WERI-Rb-1 (cell line): ENCODE measurements at regions not wholly inside any gene's neighbourhood (a gene's known extent, or its start where the extent isn't known, plus 50 kb on each side); places are given as distances from the start of the nearest gene placed in this dataset.

ENCODE experiments used
- DNase-seq: peaks from one replicate; pipeline ENCODE4 v3.0.0-alpha.2; 2020
- H3K27ac ChIP-seq: fragments of 250-450 bp; sonication (Bioruptor Pico); 2 replicates; pipeline ENCODE4 v1.5.1; 2020; ENCODE audit warnings: mild to moderate bottlenecking, moderate library complexity
- H3K27me3 ChIP-seq: fragments of 250-450 bp; sonication (Bioruptor Pico); 2 replicates; pipeline ENCODE4 v1.5.1; 2021; ENCODE audit warnings: mild to moderate bottlenecking, low read depth, moderate library complexity; ENCODE audit not compliant: insufficient read depth, severe bottlenecking
- H3K36me3 ChIP-seq: fragments of 250-450 bp; sonication (Bioruptor Pico); 2 replicates; pipeline ENCODE4 v1.5.1; 2020; ENCODE audit warnings: mild to moderate bottlenecking, moderate library complexity
- H3K4me3 ChIP-seq: 2 replicates; pipeline ENCODE4 v1.5.1; 2011; ENCODE audit warnings: low read depth, mild to moderate bottlenecking, control low read depth, low read length
- H3K9me3 ChIP-seq: fragments of 250-450 bp; sonication (Bioruptor Pico); 2 replicates; pipeline ENCODE4 v1.5.1; 2021; ENCODE audit warnings: mild to moderate bottlenecking, moderate library complexity; ENCODE audit not compliant: severe bottlenecking
- CTCF ChIP-seq: IDR thresholded peaks from 2 replicates; pipeline ENCODE4 v1.5.1; 2011; ENCODE audit warnings: low read depth, mild to moderate bottlenecking, control low read depth, inconsistent platforms, low read length

GRCh38 chr21:43269440-43269839 lies 100.6 kb downstream of the CRYAA start:
- H3K36me3 ChIP-seq, result no peaks in the 10 kb centered on the region
- TF ChIP-seq CTCF, result peak; percentile 79
- DNase-seq, result peak; percentile 47
- no peak overlapping the region for H3K4me3 ChIP-seq
- no peaks in the 10 kb centered on the region for H3K9me3 ChIP-seq
- H3K27ac ChIP-seq, result no peak overlapping the region
- H3K27me3 ChIP-seq, result no peaks in the 10 kb centered on the region

GRCh38 chr21:43268804-43269186 lies 100.0 kb downstream of the CRYAA start:
- Histone ChIP-seq H3K27me3 (no peaks in the 10 kb centered on the region), H3K27ac (no peak overlapping the region), H3K4me3 (no peak overlapping the region), H3K9me3 (no peaks in the 10 kb centered on the region), H3K36me3 (no peaks in the 10 kb centered on the region)
- no peak for DNase-seq
- no peak for TF ChIP-seq CTCF

- Histone ChIP-seq H3K36me3 (no peaks in the 10 kb centered on the region), H3K27me3 (no peaks in the 10 kb centered on the region), H3K27ac (no peak overlapping the region), H3K4me3 (no peak overlapping the region), H3K9me3 (no peaks in the 10 kb centered on the region)
- no peak for TF ChIP-seq CTCF
- no peak for DNase-seq
These were observed 99.4 kb downstream of the CRYAA start for GRCh38 chr21:43268086-43268803.

GRCh38 chr21:43267391-43268085 lies 98.7 kb downstream of the CRYAA start:
- no peak for DNase-seq
- H3K9me3 ChIP-seq, result no peaks in the 10 kb centered on the region
- no peak for TF ChIP-seq CTCF
- no peak overlapping the region for H3K27ac ChIP-seq
- H3K36me3 ChIP-seq, result no peaks in the 10 kb centered on the region
- H3K4me3 ChIP-seq, result no peak overlapping the region
- H3K27me3 ChIP-seq, result no peaks in the 10 kb centered on the region

- DNase-seq, result no peak
- Histone ChIP-seq H3K27me3 (no peaks in the 10 kb centered on the region), H3K4me3 (no peak overlapping the region), H3K36me3 (no peaks in the 10 kb centered on the region), H3K27ac (no peak overlapping the region), H3K9me3 (no peaks in the 10 kb centered on the region)
- TF ChIP-seq CTCF, result no peak
These were observed 97.7 kb downstream of the CRYAA start for GRCh38 chr21:43266534-43266933.
